DND-41 (cell line): ENCODE measurements at regions not wholly inside any gene's neighbourhood (a gene's known extent, or its start where the extent isn't known, plus 50 kb on each side); places are given as distances from the start of the nearest gene placed in this dataset.

Experiments
- ATAC-seq: fragments of 200-7000 bp; cut with Tn5 transposase; 3 replicates; pipeline ENCODE4 v1.9.1; 2021; ENCODE audit warnings: low read depth; ENCODE audit not compliant: insufficient read depth
- DNase-seq: peaks from one replicate; pipeline ENCODE4 v3.0.0-alpha.2; 2020
- H2AFZ ChIP-seq: 2 replicates; pipeline ENCODE4 v1.6.0; 2012; ENCODE audit warnings: low read depth, low read length
- H3K27ac ChIP-seq: 2 replicates; pipeline ENCODE4 v1.5.1; 2012; ENCODE audit warnings: low read length, inconsistent platforms
- H3K27me3 ChIP-seq: fragments of 200-600 bp; sonication (generic); 2 replicates; pipeline ENCODE4 v1.6.0; 2012; ENCODE audit warnings: low read length, mild to moderate bottlenecking, inconsistent platforms; ENCODE audit not compliant: insufficient read depth, poor library complexity
- H3K36me3 ChIP-seq: 2 replicates; pipeline ENCODE4 v1.5.1; 2012; ENCODE audit warnings: low read length, inconsistent platforms; ENCODE audit not compliant: insufficient read depth
- H3K4me1 ChIP-seq: 2 replicates; pipeline ENCODE4 v1.5.1; 2012; ENCODE audit warnings: mild to moderate bottlenecking, low read length; ENCODE audit not compliant: insufficient read depth
- H3K4me2 ChIP-seq: 2 replicates; pipeline ENCODE4 v1.6.0; 2012; ENCODE audit warnings: mild to moderate bottlenecking, moderate library complexity, low read length, inconsistent platforms; ENCODE audit not compliant: insufficient read depth
- H3K4me3 ChIP-seq, 2 experiments: fragments of 200-600 bp in 1 of 2; shearing (Covaris generic) in 1 of 2; 2 replicates each; pipeline ENCODE4 v1.5.1; 2012 to 2016; ENCODE audit warnings: inconsistent platforms in 2 of 2, low read length in 2 of 2, mild to moderate bottlenecking in 2 of 2, low read depth in 1 of 2, moderate library complexity in 1 of 2
- H3K79me2 ChIP-seq: 2 replicates; pipeline ENCODE4 v1.6.0; 2012; ENCODE audit warnings: low read length, inconsistent platforms; ENCODE audit not compliant: insufficient read depth
- H3K9ac ChIP-seq: 2 replicates; pipeline ENCODE4 v1.6.0; 2012; ENCODE audit warnings: low read depth, mild to moderate bottlenecking, inconsistent platforms, low read length, moderate library complexity
- H3K9me3 ChIP-seq: 2 replicates; pipeline ENCODE4 v1.5.1; 2012; ENCODE audit warnings: low read length, moderate library complexity, mild to moderate bottlenecking, inconsistent platforms; ENCODE audit not compliant: insufficient read depth, severe bottlenecking
- H4K20me1 ChIP-seq: 2 replicates; pipeline ENCODE4 v1.6.0; 2012; ENCODE audit warnings: low read length; ENCODE audit not compliant: insufficient read depth
- EZH2 ChIP-seq: IDR thresholded peaks from 3 replicates; pipeline ENCODE4 v1.6.1; 2012; ENCODE audit warnings: borderline replicate concordance, low read depth, mild to moderate bottlenecking, moderate library complexity, low read length, inconsistent platforms; ENCODE audit not compliant: severe bottlenecking
- TF ChIP-seq, protein P1 (sequence below): IDR thresholded peaks from 2 replicates; pipeline ENCODE4 v1.5.1; 2012; ENCODE audit warnings: borderline replicate concordance, low read length, moderate library complexity, mild to moderate bottlenecking; ENCODE audit not compliant: poor library complexity, severe bottlenecking; ENCODE audit errors: extremely low read depth

DNA sequence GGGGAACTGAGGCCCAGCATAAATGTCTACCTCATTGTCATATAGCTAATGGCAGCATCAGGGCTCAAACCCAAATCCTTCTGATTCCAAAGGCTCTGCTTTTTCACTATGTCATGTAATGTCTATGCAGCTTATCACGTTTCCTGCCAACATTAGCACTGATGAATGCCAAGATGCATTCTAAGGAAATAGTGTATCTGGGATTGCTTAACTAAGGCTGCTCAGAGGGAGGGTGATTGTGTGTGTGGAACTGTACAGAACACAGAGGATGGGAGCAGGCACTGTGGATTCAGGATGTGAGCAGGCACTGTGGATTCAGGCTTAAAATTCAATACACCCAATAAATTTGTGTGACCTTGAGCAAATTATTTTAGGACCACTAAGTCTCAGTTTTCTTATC is 456.4 kb upstream of the DEPDC1 start:
- ATAC-seq (no peak), DNase-seq (no peak)
- Histone ChIP-seq H3K36me3 (no peaks in the 10 kb centered on the region), H2AFZ (no peak overlapping the region), H4K20me1 (no peaks in the 10 kb centered on the region), H3K9me3 (no peaks in the 10 kb centered on the region), H3K79me2 (no peaks in the 10 kb centered on the region), H3K27ac (no peak overlapping the region), H3K9ac (no peak overlapping the region), H3K4me2 (no peak overlapping the region), H3K4me3 (no peak overlapping the region), H3K27me3 (no peaks in the 10 kb centered on the region), H3K4me1 (no peaks in the 10 kb centered on the region)
- TF ChIP-seq, protein P1, sequence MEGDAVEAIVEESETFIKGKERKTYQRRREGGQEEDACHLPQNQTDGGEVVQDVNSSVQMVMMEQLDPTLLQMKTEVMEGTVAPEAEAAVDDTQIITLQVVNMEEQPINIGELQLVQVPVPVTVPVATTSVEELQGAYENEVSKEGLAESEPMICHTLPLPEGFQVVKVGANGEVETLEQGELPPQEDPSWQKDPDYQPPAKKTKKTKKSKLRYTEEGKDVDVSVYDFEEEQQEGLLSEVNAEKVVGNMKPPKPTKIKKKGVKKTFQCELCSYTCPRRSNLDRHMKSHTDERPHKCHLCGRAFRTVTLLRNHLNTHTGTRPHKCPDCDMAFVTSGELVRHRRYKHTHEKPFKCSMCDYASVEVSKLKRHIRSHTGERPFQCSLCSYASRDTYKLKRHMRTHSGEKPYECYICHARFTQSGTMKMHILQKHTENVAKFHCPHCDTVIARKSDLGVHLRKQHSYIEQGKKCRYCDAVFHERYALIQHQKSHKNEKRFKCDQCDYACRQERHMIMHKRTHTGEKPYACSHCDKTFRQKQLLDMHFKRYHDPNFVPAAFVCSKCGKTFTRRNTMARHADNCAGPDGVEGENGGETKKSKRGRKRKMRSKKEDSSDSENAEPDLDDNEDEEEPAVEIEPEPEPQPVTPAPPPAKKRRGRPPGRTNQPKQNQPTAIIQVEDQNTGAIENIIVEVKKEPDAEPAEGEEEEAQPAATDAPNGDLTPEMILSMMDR, result no peak
- TF ChIP-seq EZH2, result no peak

DNA sequence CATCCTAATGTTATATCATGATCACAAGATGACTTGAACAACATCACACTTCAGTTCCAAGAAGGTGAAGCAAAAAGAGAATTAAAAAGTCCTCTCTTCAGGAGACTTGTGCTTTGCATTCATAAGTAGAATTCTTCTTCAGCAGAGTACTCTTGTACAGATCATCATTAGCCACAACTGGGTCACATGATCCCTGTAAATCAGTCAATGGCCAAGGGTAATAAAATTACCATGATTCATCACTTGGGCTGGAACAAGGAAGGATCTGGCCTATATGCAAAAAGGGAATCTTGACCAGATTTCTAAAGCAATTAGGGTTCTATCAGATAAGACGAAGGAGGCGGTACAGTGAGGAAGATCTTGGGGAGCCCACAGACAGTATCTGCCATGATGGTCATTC is 458.0 kb upstream of the DEPDC1 start:
- Histone ChIP-seq H3K36me3 (no peaks in the 10 kb centered on the region), H3K27ac (no peak overlapping the region), H3K4me2 (no peak overlapping the region), H3K27me3 (no peaks in the 10 kb centered on the region), H3K4me3 (no peak overlapping the region), H3K9me3 (no peaks in the 10 kb centered on the region), H3K9ac (no peak overlapping the region), H3K79me2 (no peaks in the 10 kb centered on the region), H4K20me1 (no peaks in the 10 kb centered on the region), H3K4me1 (no peaks in the 10 kb centered on the region), H2AFZ (no peak overlapping the region)
- DNase-seq (no peak), ATAC-seq (no peak)
- TF ChIP-seq EZH2, result no peak
- TF ChIP-seq, protein P1, result no peak

DNA sequence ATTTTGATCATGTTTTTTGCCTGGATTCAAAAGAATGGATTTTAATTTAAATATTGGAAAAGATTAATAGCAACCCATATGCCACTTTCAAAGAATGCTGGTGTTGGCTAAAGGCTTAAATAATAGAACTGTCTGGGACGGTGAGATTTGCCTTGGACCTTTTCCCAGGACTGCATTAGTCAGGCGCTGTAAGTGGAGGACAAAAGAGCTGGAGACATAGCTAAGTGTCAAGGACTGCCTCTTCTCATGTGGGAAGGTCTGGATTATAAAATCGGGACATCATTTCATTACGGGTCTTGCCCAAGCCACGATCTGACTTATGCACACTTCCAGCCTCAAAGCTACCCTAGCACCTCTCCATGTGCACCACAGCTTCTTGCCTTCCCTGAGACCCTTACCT is 458.5 kb upstream of the DEPDC1 start:
- Histone ChIP-seq H3K27ac (no peak overlapping the region), H3K4me2 (no peak overlapping the region), H3K79me2 (no peaks in the 10 kb centered on the region), H3K9ac (no peak overlapping the region), H3K4me3 (no peak overlapping the region), H2AFZ (no peak overlapping the region), H3K36me3 (no peaks in the 10 kb centered on the region), H3K4me1 (no peaks in the 10 kb centered on the region), H3K27me3 (no peaks in the 10 kb centered on the region), H4K20me1 (no peaks in the 10 kb centered on the region), H3K9me3 (no peaks in the 10 kb centered on the region)
- no peak for ATAC-seq
- TF ChIP-seq, protein P1, result no peak
- no peak for TF ChIP-seq EZH2
- DNase-seq, result no peak

DNA sequence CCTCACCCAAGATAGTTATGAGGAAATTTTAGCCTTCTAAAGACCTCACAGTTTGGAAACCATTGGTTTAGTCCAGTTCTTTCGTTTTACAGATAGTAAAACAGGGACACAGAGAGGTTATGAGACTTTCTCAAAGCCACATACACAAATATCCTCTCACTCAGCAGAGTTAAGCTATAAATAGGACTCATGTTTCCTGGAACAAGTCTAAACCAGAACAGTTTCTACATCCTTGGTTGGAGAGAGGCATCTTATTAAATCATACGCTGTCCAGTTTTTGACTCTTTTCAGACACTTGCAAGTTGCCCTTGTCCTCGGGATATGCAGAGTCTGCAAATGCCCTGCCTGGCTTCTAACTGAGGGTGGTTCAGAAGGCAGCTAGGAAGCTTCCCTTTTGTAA is 462.1 kb upstream of the DEPDC1 start:
- DNase-seq, result no peak
- H3K4me2 ChIP-seq, result no peak overlapping the region
- H3K27me3 ChIP-seq, result no peaks in the 10 kb centered on the region
- peaks cover 6% of the 10 kb centered on the region; the same call in 1 of the 2 replicates for H3K4me1 ChIP-seq
- no peak overlapping the region for H2AFZ ChIP-seq
- H3K79me2 ChIP-seq, result no peaks in the 10 kb centered on the region
- H4K20me1 ChIP-seq, result no peaks in the 10 kb centered on the region
- TF ChIP-seq, protein P1, result no peak
- no peak for TF ChIP-seq EZH2
- no peaks in the 10 kb centered on the region for H3K36me3 ChIP-seq
- H3K9ac ChIP-seq, result no peak overlapping the region
- no peak overlapping the region for H3K4me3 ChIP-seq
- no peak overlapping the region for H3K27ac ChIP-seq
- no peaks in the 10 kb centered on the region for H3K9me3 ChIP-seq
- ATAC-seq, result no peak
